Neural cell (in vitro differentiated cells): ENCODE measurements at regions not wholly inside any gene's neighbourhood (a gene's known extent, or its start where the extent isn't known, plus 50 kb on each side); places are given as distances from the start of the nearest gene placed in this dataset.

Source experiments
- EP300 ChIP-seq: fragments of 450-650 bp; conservative IDR thresholded peaks from 2 replicates; pipeline ENCODE4 v1.6.1; 2014; ENCODE audit warnings: antibody characterized with exemption, mild to moderate bottlenecking, moderate library complexity; ENCODE audit not compliant: poor library complexity, severe bottlenecking
- POLR2AphosphoS5 ChIP-seq: IDR thresholded peaks from 2 replicates; pipeline ENCODE4 v1.6.1; 2012
- TAF1 ChIP-seq: IDR thresholded peaks from 2 replicates; pipeline ENCODE4 v1.6.1; 2012; ENCODE audit warnings: low read depth
- TF ChIP-seq, protein P1 (sequence below): fragments of 450-650 bp; IDR thresholded peaks from 2 replicates; pipeline ENCODE4 v1.5.1; 2014; ENCODE audit warnings: antibody characterized with exemption, mild to moderate bottlenecking, moderate library complexity; ENCODE audit not compliant: poor library complexity, severe bottlenecking

DNA sequence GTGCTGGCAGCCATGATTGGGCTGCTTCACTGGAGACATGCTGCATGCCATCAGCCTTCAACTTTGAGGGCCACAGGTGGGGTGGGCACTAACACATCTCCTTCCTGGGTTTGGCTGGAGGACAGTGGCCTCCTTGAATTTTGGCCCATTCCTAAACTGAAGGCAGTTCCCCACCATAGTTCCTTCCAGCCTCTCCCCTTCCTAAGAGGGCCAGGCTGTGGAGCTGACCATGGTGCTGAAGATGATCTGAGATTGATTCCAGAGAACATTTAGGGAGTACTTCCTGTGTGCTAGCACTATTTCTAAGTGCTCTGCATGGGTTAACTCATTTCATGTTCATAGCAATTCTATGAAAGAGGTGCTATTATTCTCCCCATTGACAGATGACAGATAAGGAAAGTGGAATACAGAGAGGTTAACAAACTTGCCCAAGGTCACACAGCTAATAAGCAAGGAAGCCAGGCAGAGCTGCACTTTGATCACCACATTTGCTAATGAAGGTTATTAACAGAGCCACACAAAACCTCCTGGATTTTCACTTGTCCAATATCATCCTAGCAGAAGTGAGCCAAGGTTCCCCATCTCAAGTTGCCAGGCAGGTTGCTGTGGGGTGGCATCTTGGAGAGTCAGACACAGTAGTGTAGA lies 175.3 kb downstream of the ZIC5 start:
- TF ChIP-seq POLR2AphosphoS5 (no peak), TAF1 (no peak), EP300 (no peak)
- TF ChIP-seq, protein P1, sequence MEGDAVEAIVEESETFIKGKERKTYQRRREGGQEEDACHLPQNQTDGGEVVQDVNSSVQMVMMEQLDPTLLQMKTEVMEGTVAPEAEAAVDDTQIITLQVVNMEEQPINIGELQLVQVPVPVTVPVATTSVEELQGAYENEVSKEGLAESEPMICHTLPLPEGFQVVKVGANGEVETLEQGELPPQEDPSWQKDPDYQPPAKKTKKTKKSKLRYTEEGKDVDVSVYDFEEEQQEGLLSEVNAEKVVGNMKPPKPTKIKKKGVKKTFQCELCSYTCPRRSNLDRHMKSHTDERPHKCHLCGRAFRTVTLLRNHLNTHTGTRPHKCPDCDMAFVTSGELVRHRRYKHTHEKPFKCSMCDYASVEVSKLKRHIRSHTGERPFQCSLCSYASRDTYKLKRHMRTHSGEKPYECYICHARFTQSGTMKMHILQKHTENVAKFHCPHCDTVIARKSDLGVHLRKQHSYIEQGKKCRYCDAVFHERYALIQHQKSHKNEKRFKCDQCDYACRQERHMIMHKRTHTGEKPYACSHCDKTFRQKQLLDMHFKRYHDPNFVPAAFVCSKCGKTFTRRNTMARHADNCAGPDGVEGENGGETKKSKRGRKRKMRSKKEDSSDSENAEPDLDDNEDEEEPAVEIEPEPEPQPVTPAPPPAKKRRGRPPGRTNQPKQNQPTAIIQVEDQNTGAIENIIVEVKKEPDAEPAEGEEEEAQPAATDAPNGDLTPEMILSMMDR = no peak
